Neural crest cell (in vitro differentiated cells): ENCODE measurements at regions not wholly inside any gene's neighbourhood (a gene's known extent, or its start where the extent isn't known, plus 50 kb on each side); places are given as distances from the start of the nearest gene placed in this dataset.
"Not testable (repeated sequence)": the region's sequence is repeated elsewhere in the genome, so short reads cannot be mapped to it uniquely, and the experiment has no call there.

ENCODE experiments used
- DNase-seq: peaks from one replicate; pipeline ENCODE4 v3.0.0; 2021; ENCODE audit warnings: low read depth, mixed read lengths, low spot score
- H3K27ac Mint-ChIP-seq: one replicate; pipeline ENCODE4 v1.8.0; 2021; ENCODE audit warnings: mild to moderate bottlenecking, mixed read lengths; ENCODE audit not compliant: unreplicated experiment
- H3K27me3 Mint-ChIP-seq: 2 replicates; pipeline ENCODE4 v1.8.0; 2021; ENCODE audit warnings: low read depth, mild to moderate bottlenecking, mixed read lengths
- H3K36me3 Mint-ChIP-seq: 2 replicates; pipeline ENCODE4 v1.8.0; 2021; ENCODE audit warnings: low read depth, mild to moderate bottlenecking, mixed read lengths
- H3K4me1 Mint-ChIP-seq: 2 replicates; pipeline ENCODE4 v1.8.0; 2021; ENCODE audit warnings: mixed read lengths
- H3K4me3 Mint-ChIP-seq: one replicate; pipeline ENCODE4 v1.8.0; 2021; ENCODE audit warnings: mild to moderate bottlenecking, mixed read lengths
- H3K9me3 Mint-ChIP-seq: 2 replicates; pipeline ENCODE4 v1.8.0; 2021; ENCODE audit warnings: mixed read lengths
- CTCF ChIP-seq: fragments of 200-600 bp; sonication (generic); conservative IDR thresholded peaks from 2 replicates; pipeline ENCODE4 v1.5.0; 2021; ENCODE audit warnings: antibody characterized with exemption, mild to moderate bottlenecking

- Mint-ChIP-seq H3K4me3 (no peak overlapping the region), H3K27me3 (peaks cover 11% of the 10 kb centered on the region), H3K9me3 (peaks cover under 1% of the 10 kb centered on the region), H3K27ac (peak overlapping the region; percentile 44), H3K36me3 (no peaks in the 10 kb centered on the region), H3K4me1 (peaks cover 40% of the 10 kb centered on the region)
- TF ChIP-seq CTCF, result no peak
- no peak for DNase-seq
Observed at GRCh38 chr6:20013066-20013861, 176.1 kb downstream of the ID4 start.

GRCh38 chr6:20014508-20014907 is 177.3 kb downstream of the ID4 start:
- Mint-ChIP-seq H3K27ac (no peak overlapping the region), H3K9me3 (peaks cover 11% of the 10 kb centered on the region), H3K4me3 (no peak overlapping the region), H3K36me3 (no peaks in the 10 kb centered on the region), H3K27me3 (peaks cover 11% of the 10 kb centered on the region), H3K4me1 (peaks cover 32% of the 10 kb centered on the region)
- no peak for TF ChIP-seq CTCF
- DNase-seq, result no peak

GRCh38 chr6:20020526-20020925 is 183.4 kb downstream of the ID4 start:
- Mint-ChIP-seq H3K36me3 (no peaks in the 10 kb centered on the region), H3K27ac (no peak overlapping the region)

GRCh38 chr6:20021795-20022194 is 184.6 kb downstream of the ID4 start:
- Mint-ChIP-seq H3K27ac (no peak overlapping the region), H3K9me3 (peaks cover 16% of the 10 kb centered on the region), H3K27me3 (no peaks in the 10 kb centered on the region), H3K4me3 (no peak overlapping the region), H3K4me1 (peaks cover 10% of the 10 kb centered on the region), H3K36me3 (no peaks in the 10 kb centered on the region)
- DNase-seq, result no peak
- TF ChIP-seq CTCF, result no peak

More at GRCh38 chr6:20020526-20020925, 183.4 kb downstream of the ID4 start:
- Mint-ChIP-seq H3K27me3 (no peaks in the 10 kb centered on the region), H3K9me3 (peaks cover 16% of the 10 kb centered on the region), H3K4me1 (peaks cover 10% of the 10 kb centered on the region), H3K4me3 (no peak overlapping the region)
- no peak for TF ChIP-seq CTCF
- no peak for DNase-seq

GRCh38 chr6:20023549-20024315 is 186.6 kb downstream of the ID4 start:
- H3K27ac Mint-ChIP-seq, H3K27me3 Mint-ChIP-seq, H3K36me3 Mint-ChIP-seq, DNase-seq, H3K4me3 Mint-ChIP-seq: not testable (repeated sequence)
- H3K9me3 Mint-ChIP-seq, result peaks cover 12% of the 10 kb centered on the region
- peaks cover 10% of the 10 kb centered on the region for H3K4me1 Mint-ChIP-seq

- DNase-seq, result no peak
- no peak for TF ChIP-seq CTCF
- Mint-ChIP-seq H3K27me3 (no peaks in the 10 kb centered on the region), H3K27ac (no peak overlapping the region), H3K4me3 (no peak overlapping the region), H3K4me1 (peaks cover 9% of the 10 kb centered on the region), H3K36me3 (no peaks in the 10 kb centered on the region), H3K9me3 (peaks cover 7% of the 10 kb centered on the region)
Observed at GRCh38 chr6:20024316-20024673, 187.1 kb downstream of the ID4 start.
